WTC11 (cell line): ENCODE measurements at regions not wholly inside any gene's neighbourhood (a gene's known extent, or its start where the extent isn't known, plus 50 kb on each side); places are given as distances from the start of the nearest gene placed in this dataset.
"Not testable (repeated sequence)": the region's sequence is repeated elsewhere in the genome, so short reads cannot be mapped to it uniquely, and the experiment has no call there.

Experiments
- ATAC-seq: fragments of 200-7000 bp; cut with Tn5 transposase; 2 replicates; pipeline ENCODE4 v1.10.0; 2021; ENCODE audit warnings: mild to moderate bottlenecking, moderate library complexity
- CTCF ChIA-PET: fragments of 300-600 bp; sonication (Branson Sonifier 250); formaldehyde crosslinking; loops from one replicate; lab custom pipeline; 2021; ENCODE audit warnings: antibody characterized with exemption; lab: Charles Lee
- POLR2A ChIA-PET: fragments of 350-600 bp; sonication (Branson Sonifier 250); formaldehyde crosslinking; loops from one replicate; lab custom pipeline; 2021; ENCODE audit warnings: antibody characterized with exemption; lab: Charles Lee
- DNase-seq: peaks from one replicate; pipeline ENCODE4 v3.0.0; 2021; ENCODE audit warnings: low spot score
- H3K27ac Mint-ChIP-seq: 2 replicates; pipeline ENCODE4 v1.8.0; 2021; ENCODE audit warnings: mixed read lengths
- H3K27me3 Mint-ChIP-seq: 2 replicates; pipeline ENCODE4 v1.8.0; 2021; ENCODE audit warnings: low read depth, mild to moderate bottlenecking, moderate library complexity, mixed read lengths
- H3K36me3 Mint-ChIP-seq: 2 replicates; pipeline ENCODE4 v1.8.0; 2021; ENCODE audit warnings: mixed read lengths
- H3K4me1 Mint-ChIP-seq: 2 replicates; pipeline ENCODE4 v1.8.0; 2022; ENCODE audit warnings: mixed read lengths
- H3K4me3 Mint-ChIP-seq: 2 replicates; pipeline ENCODE4 v1.8.0; 2021; ENCODE audit warnings: mild to moderate bottlenecking, moderate library complexity, mixed read lengths
- H3K9me3 Mint-ChIP-seq: 2 replicates; pipeline ENCODE4 v1.8.0; 2021; ENCODE audit warnings: mixed read lengths
- CDX4 ChIP-seq: fragments of 250-450 bp; sonication (Bioruptor Pico); IDR thresholded peaks from 2 replicates; pipeline ENCODE4 v1.9.0; 2021; ENCODE audit warnings: moderate library complexity, mild to moderate bottlenecking, inconsistent platforms, borderline replicate concordance
- ESRRA ChIP-seq: sonication (generic); formaldehyde crosslinking; IDR thresholded peaks from 2 replicates; pipeline ENCODE4 v1.8.1; 2022; ENCODE audit warnings: mild to moderate bottlenecking, missing genetic modification reagents, borderline replicate concordance
- ETV6 ChIP-seq: sonication (generic); formaldehyde crosslinking; IDR thresholded peaks from 2 replicates; pipeline ENCODE4 v1.8.1; 2022; ENCODE audit warnings: mild to moderate bottlenecking, missing genetic modification reagents
- FOXP1 ChIP-seq: sonication (generic); formaldehyde crosslinking; IDR thresholded peaks from 2 replicates; pipeline ENCODE4 v1.8.0; 2022; ENCODE audit warnings: missing genetic modification reagents, mild to moderate bottlenecking, moderate library complexity, borderline replicate concordance
- IRF1 ChIP-seq: sonication (generic); formaldehyde crosslinking; IDR thresholded peaks from 2 replicates; pipeline ENCODE4 v1.8.0; 2023; ENCODE audit warnings: missing genetic modification reagents
- JAZF1 ChIP-seq: fragments of 250-450 bp; sonication (Bioruptor Pico); IDR thresholded peaks from 2 replicates; pipeline ENCODE4 v1.9.0; 2021; ENCODE audit warnings: moderate library complexity, mild to moderate bottlenecking, inconsistent platforms
- JUN ChIP-seq: sonication (generic); formaldehyde crosslinking; IDR thresholded peaks from 2 replicates; pipeline ENCODE4 v1.8.0; 2023; ENCODE audit warnings: mild to moderate bottlenecking, missing genetic modification reagents
- NFE2L1 ChIP-seq: sonication (generic); formaldehyde crosslinking; IDR thresholded peaks from 2 replicates; pipeline ENCODE4 v1.8.1; 2023; ENCODE audit warnings: missing genetic modification reagents
- PRDM15 ChIP-seq: sonication (generic); formaldehyde crosslinking; IDR thresholded peaks from 2 replicates; pipeline ENCODE4 v1.8.0; 2022; ENCODE audit warnings: missing genetic modification reagents
- PREB ChIP-seq: sonication (generic); formaldehyde crosslinking; IDR thresholded peaks from 2 replicates; pipeline ENCODE4 v1.8.1; 2022; ENCODE audit warnings: mild to moderate bottlenecking, missing genetic modification reagents, moderate library complexity, borderline replicate concordance
- PRRX2 ChIP-seq: fragments of 250-450 bp; sonication (Bioruptor Pico); IDR thresholded peaks from 2 replicates; pipeline ENCODE4 v1.8.0; 2021; ENCODE audit warnings: mild to moderate bottlenecking
- SMAD3 ChIP-seq: sonication (generic); formaldehyde crosslinking; IDR thresholded peaks from 2 replicates; pipeline ENCODE4 v1.8.0; 2022; ENCODE audit warnings: missing genetic modification reagents, mild to moderate bottlenecking, borderline replicate concordance
- TCF7 ChIP-seq: sonication (generic); formaldehyde crosslinking; IDR thresholded peaks from 2 replicates; pipeline ENCODE4 v1.8.0; 2022; ENCODE audit warnings: mild to moderate bottlenecking, low read depth, missing genetic modification reagents, moderate library complexity
- TP53 ChIP-seq: sonication (generic); formaldehyde crosslinking; IDR thresholded peaks from 2 replicates; pipeline ENCODE4 v1.8.1; 2023; ENCODE audit warnings: mild to moderate bottlenecking, missing genetic modification reagents
- ZBTB43 ChIP-seq: sonication (generic); formaldehyde crosslinking; IDR thresholded peaks from 2 replicates; pipeline ENCODE4 v1.8.1; 2023; ENCODE audit warnings: mild to moderate bottlenecking, missing genetic modification reagents
- ZNF121 ChIP-seq: sonication (generic); formaldehyde crosslinking; IDR thresholded peaks from 2 replicates; pipeline ENCODE4 v1.8.0; 2023; ENCODE audit warnings: missing genetic modification reagents
- ZNF219 ChIP-seq: sonication (generic); formaldehyde crosslinking; IDR thresholded peaks from 2 replicates; pipeline ENCODE4 v1.8.0; 2023; ENCODE audit warnings: missing genetic modification reagents, mild to moderate bottlenecking, borderline replicate concordance
- ZNF396 ChIP-seq: fragments of 250-450 bp; sonication (Bioruptor Pico); IDR thresholded peaks from 2 replicates; pipeline ENCODE4 v1.8.0; 2021; ENCODE audit warnings: mild to moderate bottlenecking, moderate library complexity, borderline replicate concordance
- ZNF416 ChIP-seq: fragments of 250-450 bp; sonication (Bioruptor Pico); IDR thresholded peaks from 2 replicates; pipeline ENCODE4 v1.9.0; 2021; ENCODE audit warnings: mild to moderate bottlenecking, inconsistent platforms

- H3K27ac Mint-ChIP-seq, ATAC-seq, DNase-seq, CTCF ChIA-PET, H3K4me3 Mint-ChIP-seq, POLR2A ChIA-PET, H3K4me1 Mint-ChIP-seq: not testable (repeated sequence)
- H3K27me3 Mint-ChIP-seq, result peaks cover 11% of the 10 kb centered on the region
- H3K36me3 Mint-ChIP-seq, result peaks cover 67% of the 10 kb centered on the region
- H3K9me3 Mint-ChIP-seq, result peaks cover 67% of the 10 kb centered on the region
Observed at GRCh38 chr14:105981517-105982302, 455.3 kb downstream of the TMEM121 start.

GRCh38 chr14:105982664-105983063, 456.3 kb downstream of the TMEM121 start:
- peaks cover 13% of the 10 kb centered on the region for H3K27me3 Mint-ChIP-seq
- no peak overlapping the region for H3K4me3 Mint-ChIP-seq
- no peak overlapping the region for H3K27ac Mint-ChIP-seq
- H3K9me3 Mint-ChIP-seq, result peaks cover 67% of the 10 kb centered on the region
- no peak for ATAC-seq
- TF ChIP-seq IRF1 (no peak), PRRX2 (CRISPR knock-in tag) (no peak), ZNF396 (CRISPR knock-in tag) (no peak), PREB (CRISPR knock-in tag) (no peak)
- H3K4me1 Mint-ChIP-seq, result no peaks in the 10 kb centered on the region
- ChIA-PET CTCF (no interaction called here), POLR2A (no interaction called here)
- no peak for DNase-seq
- peaks cover 66% of the 10 kb centered on the region for H3K36me3 Mint-ChIP-seq

- CTCF ChIA-PET, result no interaction called here
Observed at GRCh38 chr14:105986894-105987284, 460.5 kb downstream of the TMEM121 start.

More at GRCh38 chr14:105986894-105987284, 460.5 kb downstream of the TMEM121 start:
- no peak overlapping the region for H3K27ac Mint-ChIP-seq
- no peak for ATAC-seq
- H3K36me3 Mint-ChIP-seq, result peaks cover 56% of the 10 kb centered on the region
- POLR2A ChIA-PET, result no interaction called here
- TF ChIP-seq TCF7 (CRISPR knock-in tag) (no peak), ZNF416 (no peak), JAZF1 (CRISPR knock-in tag) (no peak), JUN (CRISPR knock-in tag) (no peak), NFE2L1 (no peak), FOXP1 (no peak), ZNF121 (CRISPR knock-in tag) (no peak), PRDM15 (CRISPR knock-in tag) (no peak), ZBTB43 (no peak), ETV6 (CRISPR knock-in tag) (no peak), TP53 (CRISPR knock-in tag) (no peak), CDX4 (CRISPR knock-in tag) (no peak), SMAD3 (CRISPR knock-in tag) (no peak), ESRRA (CRISPR knock-in tag) (no peak), ZNF396 (CRISPR knock-in tag) (no peak), ZNF219 (CRISPR knock-in tag) (no peak)
- H3K27me3 Mint-ChIP-seq, result peaks cover 2% of the 10 kb centered on the region
- H3K4me1 Mint-ChIP-seq, result no peaks in the 10 kb centered on the region
- H3K9me3 Mint-ChIP-seq, result peaks cover 60% of the 10 kb centered on the region
- no peak for DNase-seq
- no peak overlapping the region for H3K4me3 Mint-ChIP-seq
